Psoas muscle (tissue), 7 donors: ENCODE measurements at regions not wholly inside any gene's neighbourhood (a gene's known extent, or its start where the extent isn't known, plus 50 kb on each side); places are given as distances from the start of the nearest gene placed in this dataset.

ENCODE experiments used
- ATAC-seq, 4 donors: fragments of 200-7000 bp; cut with Tn5 transposase; one replicate each; pipeline ENCODE4 v1.9.1; 2020; ENCODE audit warnings: moderate library complexity in 3 of 4, mild to moderate bottlenecking in 2 of 4
- DNase-seq, 2 donors: peaks; one replicate each; pipeline ENCODE4 v3.0.0-alpha.2; 2020
- H3K27ac ChIP-seq: fragments of 200-600 bp; one replicate; pipeline ENCODE4 v1.8.0; 2022
- H3K27me3 ChIP-seq, 3 donors: fragments of 200-600 bp in 1 of 3; one replicate each; pipeline versions ENCODE4 v1.6.1 to v1.8.0; 2013 to 2022; ENCODE audit warnings: low read length in 2 of 3, mild to moderate bottlenecking in 2 of 3, moderate library complexity in 1 of 3; ENCODE audit not compliant: insufficient read depth in 3 of 3
- H3K36me3 ChIP-seq, 2 donors: fragments of 200-600 bp in 1 of 2; one replicate each; pipeline versions ENCODE4 v1.6.1 to v1.8.0; 2013 to 2022; ENCODE audit warnings: low read depth in 1 of 2, mild to moderate bottlenecking in 1 of 2, moderate library complexity in 1 of 2; ENCODE audit not compliant: insufficient read depth in 1 of 2
- H3K4me1 ChIP-seq: fragments of 200-600 bp; one replicate; pipeline ENCODE4 v1.8.0; 2022
- H3K4me3 ChIP-seq: fragments of 200-600 bp; one replicate; pipeline ENCODE4 v1.8.0; 2022; ENCODE audit warnings: mild to moderate bottlenecking
- H3K9me3 ChIP-seq: fragments of 200-600 bp; one replicate; pipeline ENCODE4 v1.8.0; 2022
- WGBS, 3 donors: extraction: QIAGEN DNeasy Blood & Tissue Kit; methylation state at CpG; one replicate each; pipeline versions ENCODE4 v1.1.6 to v1.1.7; 2013; 5-methylcytosine and 5-hydroxymethylcytosine counted together
- intact Hi-C, 2 donors: fragments of 100-400 bp; cut with DNase I; formaldehyde crosslinking; loops; one replicate each; pipeline versions ENCODE4 v1.11.0 to v1.14.2; 2022
- TF ChIP-seq, protein P1 (sequence below): fragments of 200-600 bp; IDR thresholded peaks from one replicate; pipeline ENCODE4 v1.8.0; 2022; ENCODE audit warnings: antibody characterized with exemption
- donor health status: healthy with polysubstance abuse.
- donor health status: DM: no; HTN: no; CAD: no; lungs with moderate emphysema.
- donor health status: Bipolar disorder and iron deficiency.
- donor health status: healthy.
- donor health status: DM: yes; HTN: yes; CAD: no.
- donor health status: DM: no; HTN: no; CAD: no.
- donor health status: DM: yes; HTN: yes; CAD: no.

GRCh38 chr2:138190999-138191398 is 226.7 kb downstream of the HNMT start:
- Histone ChIP-seq H3K9me3 (no peaks in the 10 kb centered on the region), H3K4me3 (no peak overlapping the region), H3K27me3 (no peaks in the 10 kb centered on the region), H3K27ac (no peak overlapping the region), H3K4me1 (no peaks in the 10 kb centered on the region), H3K36me3 (no peaks in the 10 kb centered on the region)
- TF ChIP-seq, protein P1, sequence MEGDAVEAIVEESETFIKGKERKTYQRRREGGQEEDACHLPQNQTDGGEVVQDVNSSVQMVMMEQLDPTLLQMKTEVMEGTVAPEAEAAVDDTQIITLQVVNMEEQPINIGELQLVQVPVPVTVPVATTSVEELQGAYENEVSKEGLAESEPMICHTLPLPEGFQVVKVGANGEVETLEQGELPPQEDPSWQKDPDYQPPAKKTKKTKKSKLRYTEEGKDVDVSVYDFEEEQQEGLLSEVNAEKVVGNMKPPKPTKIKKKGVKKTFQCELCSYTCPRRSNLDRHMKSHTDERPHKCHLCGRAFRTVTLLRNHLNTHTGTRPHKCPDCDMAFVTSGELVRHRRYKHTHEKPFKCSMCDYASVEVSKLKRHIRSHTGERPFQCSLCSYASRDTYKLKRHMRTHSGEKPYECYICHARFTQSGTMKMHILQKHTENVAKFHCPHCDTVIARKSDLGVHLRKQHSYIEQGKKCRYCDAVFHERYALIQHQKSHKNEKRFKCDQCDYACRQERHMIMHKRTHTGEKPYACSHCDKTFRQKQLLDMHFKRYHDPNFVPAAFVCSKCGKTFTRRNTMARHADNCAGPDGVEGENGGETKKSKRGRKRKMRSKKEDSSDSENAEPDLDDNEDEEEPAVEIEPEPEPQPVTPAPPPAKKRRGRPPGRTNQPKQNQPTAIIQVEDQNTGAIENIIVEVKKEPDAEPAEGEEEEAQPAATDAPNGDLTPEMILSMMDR: no peak
- no peak for DNase-seq
- intact Hi-C loops: no loop called here
- 79 to 85% (median 80%) methylated on average over 2 of the region's 2 CpGs for WGBS, 3 donors
- no peak for ATAC-seq

DNA sequence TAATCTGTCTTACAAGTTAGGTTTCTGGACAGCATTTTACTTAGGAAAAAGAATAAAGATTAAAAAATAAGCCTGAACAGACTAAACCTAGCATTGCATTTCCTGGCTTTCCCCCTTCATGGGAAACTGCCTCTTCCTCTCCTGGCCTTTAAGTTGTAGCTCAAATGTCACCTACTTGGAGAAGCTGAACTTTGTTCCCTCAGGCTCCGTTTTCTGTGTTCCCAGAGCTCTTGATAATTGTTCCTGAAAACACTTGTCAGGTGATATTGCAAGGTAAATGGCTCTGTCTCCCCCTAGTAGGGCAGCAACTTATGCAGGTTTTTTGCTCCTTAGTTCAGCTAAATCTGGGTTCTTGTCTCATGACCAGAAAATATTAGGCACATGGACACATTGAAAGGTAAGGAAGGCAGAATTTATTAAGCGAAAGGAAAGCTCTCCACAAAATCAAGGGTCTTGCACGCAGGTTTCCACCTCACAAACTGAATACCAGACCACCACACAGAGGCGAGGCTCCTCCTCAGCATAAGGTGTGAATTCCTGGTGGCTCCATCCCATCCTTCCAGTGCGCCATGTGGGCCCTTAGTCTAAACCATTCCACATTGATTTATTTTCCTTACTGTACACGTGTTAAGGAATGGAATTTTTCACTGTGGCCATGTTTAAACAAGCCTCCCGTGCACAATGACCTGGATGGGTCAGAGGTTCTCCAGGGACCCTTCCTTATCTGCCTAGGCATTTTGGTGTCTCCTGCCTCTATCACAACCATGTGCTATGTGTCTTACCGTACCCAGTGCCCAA is 229.3 kb downstream of the HNMT start:
- H3K27me3 ChIP-seq: no peaks in the 10 kb centered on the region
- no peak overlapping the region for H3K4me3 ChIP-seq
- ATAC-seq (no peak), DNase-seq (no peak)
- H3K36me3 ChIP-seq: no peaks in the 10 kb centered on the region
- H3K27ac ChIP-seq: no peak overlapping the region
- TF ChIP-seq, protein P1: no peak
- intact Hi-C loops: no loop called here
- H3K4me1 ChIP-seq: no peaks in the 10 kb centered on the region
- WGBS, 3 donors: 76 to 84% (median 82%) methylated on average over 8 of the region's 8 CpGs
- H3K9me3 ChIP-seq: no peaks in the 10 kb centered on the region

GRCh38 chr2:138201286-138201685 is 237.0 kb downstream of the HNMT start:
- ATAC-seq (no peak), DNase-seq (no peak)
- no peaks in the 10 kb centered on the region for H3K9me3 ChIP-seq
- no peaks in the 10 kb centered on the region for H3K4me1 ChIP-seq
- H3K27ac ChIP-seq: no peak overlapping the region
- 89 to 91% (median 89%) methylated on average over 2 of the region's 2 CpGs for WGBS, 3 donors
- TF ChIP-seq, protein P1: no peak
- H3K4me3 ChIP-seq: no peak overlapping the region
- no peaks in the 10 kb centered on the region for H3K27me3 ChIP-seq
- intact Hi-C loops: no loop called here
- no peaks in the 10 kb centered on the region for H3K36me3 ChIP-seq

DNA sequence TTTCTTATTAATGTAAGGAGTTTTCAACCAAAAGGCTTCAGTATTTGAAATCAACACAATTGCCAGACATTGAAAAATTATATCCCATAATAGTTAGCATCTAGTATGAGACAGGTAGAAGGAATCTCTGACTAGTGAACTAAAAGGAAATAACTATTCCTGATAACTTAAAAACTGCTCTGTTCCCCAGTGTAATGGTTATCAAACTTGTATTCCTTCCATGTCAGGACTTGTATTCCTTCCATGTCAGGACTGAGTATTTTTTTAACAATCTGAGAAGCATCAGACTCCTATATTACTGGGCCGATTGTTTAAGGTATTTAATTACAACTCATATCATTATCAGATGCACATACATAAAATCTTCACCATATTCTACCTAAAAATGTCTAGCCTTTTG is 238.5 kb downstream of the HNMT start:
- Histone ChIP-seq H3K4me1 (no peaks in the 10 kb centered on the region), H3K9me3 (no peaks in the 10 kb centered on the region), H3K27me3 (no peaks in the 10 kb centered on the region), H3K4me3 (no peak overlapping the region), H3K27ac (no peak overlapping the region), H3K36me3 (no peaks in the 10 kb centered on the region)
- TF ChIP-seq, protein P1: no peak
- WGBS, 3 donors: 83 to 88% (median 88%) methylated on average over 1 of the region's 1 CpG
- ATAC-seq (no peak), DNase-seq (no peak)
- intact Hi-C loops: no loop called here

DNA sequence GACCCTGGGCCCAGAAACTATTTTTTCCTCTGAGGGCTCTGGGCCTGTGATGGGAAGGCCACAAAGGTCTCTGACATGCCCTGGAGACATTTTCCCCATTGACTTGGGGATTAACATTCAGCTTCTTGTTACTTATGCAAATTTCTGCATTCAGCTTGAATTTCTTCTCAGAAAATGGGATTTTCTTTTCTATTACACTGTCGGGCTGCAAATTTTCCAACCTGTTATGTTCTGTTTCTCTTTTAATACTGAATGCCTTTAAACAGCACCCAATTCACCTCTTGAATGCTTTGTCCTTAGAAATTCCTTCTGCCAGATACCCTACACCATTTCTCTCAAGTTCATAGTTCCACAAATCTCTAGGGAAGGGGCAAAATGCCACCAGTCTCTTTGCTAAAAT is 241.0 kb downstream of the HNMT start:
- intact Hi-C loops: no loop called here
- no peak for DNase-seq
- 88 to 94% (median 93%) methylated on average over 1 of the region's 1 CpG for WGBS, 3 donors
- Histone ChIP-seq H3K9me3 (no peaks in the 10 kb centered on the region), H3K36me3 (no peaks in the 10 kb centered on the region), H3K27ac (no peak overlapping the region), H3K27me3 (no peaks in the 10 kb centered on the region), H3K4me3 (no peak overlapping the region), H3K4me1 (no peaks in the 10 kb centered on the region)
- TF ChIP-seq, protein P1: no peak
- no peak for ATAC-seq
